CD14-positive monocyte (primary cell): ENCODE measurements at regions not wholly inside any gene's neighbourhood (a gene's known extent, or its start where the extent isn't known, plus 50 kb on each side); places are given as distances from the start of the nearest gene placed in this dataset.
A peak's percentile ranks its signal among the peaks of the same experiment; 100 is the strongest.

Experiments used
- DNase-seq, 3 donors: peaks; one replicate each; pipeline ENCODE4 v3.0.0-alpha.2; 2011 to 2022
- H2AFZ ChIP-seq: 2 replicates; pipeline ENCODE4 v1.6.0; 2012; ENCODE audit warnings: mild to moderate bottlenecking, low read depth, low read length, inconsistent platforms; ENCODE audit not compliant: insufficient read depth, poor library complexity, severe bottlenecking
- H3K27ac ChIP-seq, 2 donors: 1 replicate in 1 of 2; 2 replicates in 1 of 2; pipeline ENCODE4 v1.5.1; 2012 to 2013; ENCODE audit warnings: low read length in 2 of 2, control low read depth in 1 of 2, inconsistent platforms in 1 of 2, low read depth in 1 of 2, mild to moderate bottlenecking in 1 of 2
- H3K27me3 ChIP-seq, 2 donors: one replicate each; pipeline versions ENCODE4 v1.6.0 to v1.6.1; 2011 to 2013; ENCODE audit warnings: low read length in 2 of 2; ENCODE audit not compliant: control insufficient read depth in 2 of 2, insufficient read depth in 2 of 2
- H3K36me3 ChIP-seq, 2 donors: replicated peaks in 1 of 2; 1 replicate in 1 of 2; 2 replicates in 1 of 2; pipeline versions ENCODE4 v1.5.1 to v1.6.1; 2012 to 2013; ENCODE audit warnings: low read length in 2 of 2, control low read depth in 1 of 2, inconsistent platforms in 1 of 2, mild to moderate bottlenecking in 1 of 2; ENCODE audit not compliant: insufficient read depth in 2 of 2, control insufficient read depth in 1 of 2
- H3K4me1 ChIP-seq, 2 donors: 1 replicate in 1 of 2; 2 replicates in 1 of 2; pipeline versions ENCODE4 v1.5.1 to v1.6.1; 2012 to 2013; ENCODE audit warnings: low read length in 2 of 2, control low read depth in 1 of 2, inconsistent platforms in 1 of 2, mild to moderate bottlenecking in 1 of 2, moderate library complexity in 1 of 2; ENCODE audit not compliant: insufficient read depth in 2 of 2, control insufficient read depth in 1 of 2
- H3K4me2 ChIP-seq: replicated peaks from 2 replicates; pipeline ENCODE3; 2012; ENCODE audit warnings: low read length, moderate library complexity, mild to moderate bottlenecking; ENCODE audit not compliant: poor library complexity, severe bottlenecking; ENCODE audit errors: extremely low read depth
- H3K4me3 ChIP-seq, 3 experiments: fragments of 200-600 bp in 1 of 3; sonication (generic) in 1 of 3; replicated peaks in 1 of 3; 1 replicate in 2 of 3; 2 replicates in 1 of 3; pipeline ENCODE4 v1.5.1; 2011 to 2013; ENCODE audit warnings: low read length in 3 of 3, mild to moderate bottlenecking in 3 of 3, control low read depth in 2 of 3, low read depth in 2 of 3, inconsistent platforms in 1 of 3, moderate library complexity in 1 of 3
- H3K79me2 ChIP-seq: 2 replicates; pipeline ENCODE4 v1.6.0; 2012; ENCODE audit warnings: mild to moderate bottlenecking, control low read depth, inconsistent platforms, low read length, moderate library complexity; ENCODE audit not compliant: insufficient read depth
- H3K9ac ChIP-seq: 2 replicates; pipeline ENCODE4 v1.6.0; 2017; ENCODE audit warnings: low read length, mild to moderate bottlenecking; ENCODE audit not compliant: insufficient read depth, poor library complexity, severe bottlenecking
- H3K9me3 ChIP-seq, 2 donors: replicated peaks in 1 of 2; 1 replicate in 1 of 2; 2 replicates in 1 of 2; pipeline versions ENCODE4 v1.5.1 to v1.6.1; 2012 to 2013; ENCODE audit warnings: low read length in 2 of 2, control low read depth in 1 of 2; ENCODE audit not compliant: control insufficient read depth in 1 of 2, insufficient read depth in 1 of 2
- H4K20me1 ChIP-seq: 2 replicates; pipeline ENCODE4 v1.6.0; 2012; ENCODE audit warnings: mild to moderate bottlenecking, low read length, control low read depth, moderate library complexity; ENCODE audit not compliant: insufficient read depth
- H3K27ac Mint-ChIP-seq, 7 donors: one replicate each; pipeline ENCODE4 v1.8.0; 2020; ENCODE audit warnings: mild to moderate bottlenecking in 7 of 7, mixed read lengths in 7 of 7, moderate library complexity in 6 of 7, inconsistent platforms in 2 of 7
- H3K27me3 Mint-ChIP-seq, 3 donors: one replicate each; pipeline ENCODE4 v1.8.0; 2021 to 2022; ENCODE audit warnings: low read depth in 3 of 3, mild to moderate bottlenecking in 3 of 3, mixed read lengths in 3 of 3, moderate library complexity in 3 of 3, inconsistent platforms in 1 of 3
- H3K36me3 Mint-ChIP-seq, 2 donors: one replicate each; pipeline ENCODE4 v1.8.0; 2020; ENCODE audit warnings: mixed read lengths in 2 of 2, inconsistent platforms in 1 of 2, mild to moderate bottlenecking in 1 of 2
- H3K4me1 Mint-ChIP-seq: one replicate; pipeline ENCODE4 v1.8.0; 2020; ENCODE audit warnings: mild to moderate bottlenecking, mixed read lengths
- H3K4me3 Mint-ChIP-seq, 2 donors: one replicate each; pipeline ENCODE4 v1.8.0; 2020; ENCODE audit warnings: mild to moderate bottlenecking in 2 of 2, mixed read lengths in 2 of 2, moderate library complexity in 1 of 2
- H3K9me3 Mint-ChIP-seq, 7 donors: one replicate each; pipeline ENCODE4 v1.8.0; 2020 to 2022; ENCODE audit warnings: mixed read lengths in 7 of 7, mild to moderate bottlenecking in 6 of 7, moderate library complexity in 6 of 7, inconsistent platforms in 2 of 7
- WGBS: methylation state at CpG from one replicate; pipeline ENCODE4 v1.1.5; 2013; ENCODE audit warnings: missing lambda C conversion rate; ENCODE audit not compliant: insufficient coverage; 5-methylcytosine and 5-hydroxymethylcytosine counted together
- intact Hi-C, 2 donors: fragments of 100-400 bp; cut with micrococcal nuclease; formaldehyde crosslinking; loops; one replicate each; pipeline versions ENCODE4 v1.15.0 to v1.15.1; 2023
- TF ChIP-seq, protein P1 (sequence below): fragments of 200-600 bp; IDR thresholded peaks from one replicate; pipeline ENCODE4 v1.8.0; 2022; ENCODE audit warnings: antibody characterized with exemption, mild to moderate bottlenecking

DNA sequence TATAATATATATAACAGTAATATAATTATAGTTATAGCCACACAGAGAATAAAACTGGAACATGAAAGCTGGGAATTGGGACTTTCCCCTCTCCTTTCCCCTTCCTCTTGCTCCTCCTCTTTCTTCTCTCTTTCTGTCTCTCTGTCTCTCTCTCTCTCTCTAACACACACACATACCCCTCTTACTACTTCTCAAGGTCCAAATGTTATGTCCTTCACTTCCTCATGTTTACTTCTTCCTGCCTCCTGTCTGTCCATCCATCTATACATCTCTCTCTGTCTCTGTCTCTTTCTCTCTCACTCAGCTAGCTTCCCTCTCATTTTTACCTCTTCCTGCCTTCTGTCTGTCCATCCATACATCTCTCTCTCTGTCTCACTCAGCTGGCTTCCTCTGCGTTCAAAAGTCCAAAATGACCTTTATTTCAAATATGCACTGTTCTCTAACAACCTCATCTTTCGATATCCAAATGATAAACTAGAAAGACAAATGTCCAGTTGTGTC is 261.1 kb downstream of the SIPA1L2 start:
- Histone ChIP-seq H2AFZ (no peak overlapping the region), H3K27me3 (no peaks in the 10 kb centered on the region), H3K79me2 (no peaks in the 10 kb centered on the region), H3K4me3 (no peak overlapping the region), H3K36me3 (no peaks in the 10 kb centered on the region), H3K4me2 (no peak overlapping the region), H3K4me1 (no peaks in the 10 kb centered on the region), H3K27ac (no peak overlapping the region), H3K9ac (no peak overlapping the region), H4K20me1 (no peaks in the 10 kb centered on the region), H3K9me3 (no peaks in the 10 kb centered on the region)
- intact Hi-C loops = no loop called here
- peaks cover 0 to 2% (median 0%) of the 10 kb centered on the region in 7 donors for H3K9me3 Mint-ChIP-seq
- no peaks in the 10 kb centered on the region for H3K4me1 Mint-ChIP-seq
- DNase-seq = no peak
- TF ChIP-seq, protein P1, sequence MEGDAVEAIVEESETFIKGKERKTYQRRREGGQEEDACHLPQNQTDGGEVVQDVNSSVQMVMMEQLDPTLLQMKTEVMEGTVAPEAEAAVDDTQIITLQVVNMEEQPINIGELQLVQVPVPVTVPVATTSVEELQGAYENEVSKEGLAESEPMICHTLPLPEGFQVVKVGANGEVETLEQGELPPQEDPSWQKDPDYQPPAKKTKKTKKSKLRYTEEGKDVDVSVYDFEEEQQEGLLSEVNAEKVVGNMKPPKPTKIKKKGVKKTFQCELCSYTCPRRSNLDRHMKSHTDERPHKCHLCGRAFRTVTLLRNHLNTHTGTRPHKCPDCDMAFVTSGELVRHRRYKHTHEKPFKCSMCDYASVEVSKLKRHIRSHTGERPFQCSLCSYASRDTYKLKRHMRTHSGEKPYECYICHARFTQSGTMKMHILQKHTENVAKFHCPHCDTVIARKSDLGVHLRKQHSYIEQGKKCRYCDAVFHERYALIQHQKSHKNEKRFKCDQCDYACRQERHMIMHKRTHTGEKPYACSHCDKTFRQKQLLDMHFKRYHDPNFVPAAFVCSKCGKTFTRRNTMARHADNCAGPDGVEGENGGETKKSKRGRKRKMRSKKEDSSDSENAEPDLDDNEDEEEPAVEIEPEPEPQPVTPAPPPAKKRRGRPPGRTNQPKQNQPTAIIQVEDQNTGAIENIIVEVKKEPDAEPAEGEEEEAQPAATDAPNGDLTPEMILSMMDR = no peak
- H3K27ac Mint-ChIP-seq = no peak overlapping the region
- no peaks in the 10 kb centered on the region for H3K36me3 Mint-ChIP-seq
- H3K27me3 Mint-ChIP-seq = peaks cover 0 to 8% (median 2%) of the 10 kb centered on the region in 3 donors
- WGBS = 100% methylated on average over 1 of the region's 2 CpGs
- H3K4me3 Mint-ChIP-seq = no peak overlapping the region

GRCh38 chr1:232367293-232367692 is 262.6 kb downstream of the SIPA1L2 start:
- Histone ChIP-seq H3K4me1 (no peaks in the 10 kb centered on the region), H2AFZ (no peak overlapping the region), H3K27ac (no peak overlapping the region), H3K27me3 (no peaks in the 10 kb centered on the region), H3K36me3 (no peaks in the 10 kb centered on the region), H3K4me3 (no peak overlapping the region), H3K4me2 (no peak overlapping the region), H3K79me2 (no peaks in the 10 kb centered on the region), H3K9me3 (no peaks in the 10 kb centered on the region), H4K20me1 (no peaks in the 10 kb centered on the region), H3K9ac (no peak overlapping the region)
- Mint-ChIP-seq H3K36me3 (no peaks in the 10 kb centered on the region), H3K27me3 (peaks cover 0 to 7% (median 2%) of the 10 kb centered on the region in 3 donors), H3K27ac (peak overlapping the region in 1 of 7 donors; percentile 57), H3K9me3 (peaks cover 0 to 2% (median under 1%) of the 10 kb centered on the region in 7 donors), H3K4me3 (no peak overlapping the region), H3K4me1 (no peaks in the 10 kb centered on the region)
- DNase-seq = no peak
- WGBS = 79% methylated on average over 4 of the region's 4 CpGs
- intact Hi-C loops = no loop called here
- TF ChIP-seq, protein P1 = no peak
